Astrocyte of the hippocampus (primary cell): ENCODE measurements at regions not wholly inside any gene's neighbourhood (a gene's known extent, or its start where the extent isn't known, plus 50 kb on each side); places are given as distances from the start of the nearest gene placed in this dataset.
"Not testable (repeated sequence)": the region's sequence is repeated elsewhere in the genome, so short reads cannot be mapped to it uniquely, and the experiment has no call there.

Experiments used
- DNase-seq: peaks from one replicate; pipeline ENCODE4 v3.0.0; 2011; ENCODE audit warnings: low read depth, low spot score

GRCh38 chr3:157857440-157857839 lies 248.8 kb downstream of the SHOX2 start:
- DNase-seq = no peak

DNA sequence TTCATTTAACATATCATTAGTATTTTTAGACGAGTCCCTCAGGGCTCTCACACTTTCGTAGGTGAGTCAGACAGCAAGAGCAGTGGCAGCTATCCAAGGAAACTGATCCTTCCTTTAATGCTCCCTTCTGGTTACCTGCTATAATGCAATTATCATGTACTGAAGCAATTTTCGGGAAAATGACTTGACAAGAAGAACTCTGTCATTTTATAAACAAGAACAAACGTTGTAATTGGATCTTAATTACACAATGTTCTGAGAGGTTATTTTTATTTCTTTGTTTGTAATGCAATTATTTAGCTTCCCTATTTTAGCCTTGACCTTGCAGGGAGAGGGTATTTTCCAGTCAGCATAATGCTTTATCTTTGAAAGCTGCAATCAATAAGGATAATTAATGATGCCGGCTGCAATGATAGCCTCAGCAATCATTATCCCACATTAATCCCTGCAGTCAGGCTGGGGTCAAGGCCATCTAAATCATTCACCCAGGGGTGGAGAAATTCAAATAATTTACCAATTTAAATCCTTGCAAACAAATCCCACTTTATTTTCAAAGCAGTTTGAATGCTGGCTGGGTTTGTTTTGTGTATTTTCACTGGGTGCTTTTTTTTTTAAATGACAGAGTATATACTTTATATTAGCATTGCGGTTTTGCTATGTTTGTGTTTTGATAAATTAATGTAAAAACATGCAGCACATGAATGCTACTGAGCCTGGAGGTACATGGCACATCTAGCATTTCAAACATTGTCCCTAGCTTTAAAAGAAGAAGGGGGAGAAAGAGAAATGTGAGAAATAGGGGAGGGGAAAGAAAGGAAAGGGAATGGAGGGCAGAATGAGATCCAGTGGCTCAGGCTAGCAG lies 249.9 kb downstream of the SHOX2 start:
- no peak for DNase-seq

- DNase-seq = not testable (repeated sequence)
Observed at GRCh38 chr3:157845839-157846238, 260.4 kb downstream of the SHOX2 start.

DNA sequence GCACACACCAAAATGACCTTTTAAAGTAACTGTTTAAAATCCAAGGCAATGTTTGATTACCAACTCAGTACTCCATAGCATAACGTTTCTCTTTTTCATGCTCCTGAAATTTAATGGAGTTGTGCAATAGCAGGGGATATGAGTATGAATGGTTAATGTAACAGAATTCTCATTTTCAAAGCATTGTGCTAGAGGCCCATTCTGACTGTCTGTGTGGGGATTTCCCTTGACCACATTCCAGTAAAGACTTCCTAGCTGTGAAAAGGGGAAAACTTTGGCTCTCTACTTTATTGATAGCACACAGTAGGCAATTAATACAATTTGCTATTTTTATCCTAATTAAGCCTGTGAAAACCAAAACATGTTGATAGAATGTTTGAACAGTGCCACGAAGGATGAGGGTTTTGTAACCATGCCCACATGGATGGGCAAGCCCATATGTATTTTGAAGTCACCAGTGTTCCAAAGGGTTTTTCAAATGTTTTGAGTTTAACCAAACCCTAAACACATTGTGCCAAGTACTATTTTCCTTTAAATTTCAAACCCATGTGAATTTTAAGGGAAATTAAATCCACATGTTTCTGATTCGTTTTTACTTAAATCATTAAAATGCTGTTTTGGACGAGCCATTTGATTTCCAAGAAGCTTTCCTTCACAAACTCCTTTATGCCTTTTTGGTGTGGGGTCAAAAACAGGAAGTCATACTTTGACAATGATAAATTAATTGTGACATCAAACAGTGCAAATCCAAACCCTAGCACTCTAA lies 261.2 kb downstream of the SHOX2 start:
- no peak for DNase-seq

DNA sequence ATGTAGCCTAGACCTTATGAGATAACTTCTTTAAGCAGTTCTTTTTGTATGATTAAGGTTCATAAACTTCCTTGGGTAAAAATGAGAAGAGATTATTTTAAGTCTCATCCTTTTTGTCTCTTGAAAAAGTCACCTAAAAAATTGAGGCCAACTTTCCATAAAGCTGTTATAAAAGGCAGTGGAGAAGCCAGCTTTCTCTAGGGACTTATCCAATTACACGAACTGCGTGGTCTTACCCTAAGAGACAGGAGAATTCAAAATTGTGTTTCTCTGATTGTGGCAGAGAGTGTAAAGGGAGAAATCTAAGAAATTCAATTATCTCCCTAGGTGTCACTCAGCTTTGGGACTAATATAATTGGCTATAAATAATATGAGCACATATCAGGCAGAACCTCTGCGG lies 262.0 kb downstream of the SHOX2 start:
- DNase-seq = no peak

GRCh38 chr3:157841029-157841428 lies 265.2 kb downstream of the SHOX2 start:
- no peak for DNase-seq

DNA sequence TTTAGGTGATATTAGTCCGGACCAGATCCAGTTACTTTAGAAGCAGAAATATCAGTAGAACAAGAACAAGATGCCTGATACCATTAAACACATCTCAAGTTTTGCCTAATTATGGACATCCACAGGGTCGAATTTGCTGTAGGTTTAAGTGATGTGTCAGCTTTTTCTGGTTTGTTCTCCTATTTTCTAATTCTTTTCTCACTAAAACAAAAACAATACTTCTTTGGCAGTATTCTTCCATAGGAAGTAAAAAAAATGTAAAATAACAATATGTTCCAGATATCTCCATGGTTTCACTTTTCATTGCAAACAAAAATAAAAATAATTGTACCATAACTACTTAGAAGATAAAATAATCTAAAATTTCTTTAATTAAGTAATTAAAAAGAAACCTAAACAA lies 265.7 kb downstream of the SHOX2 start:
- no peak for DNase-seq

GRCh38 chr3:157838457-157838856 lies 267.8 kb downstream of the SHOX2 start:
- no peak for DNase-seq

DNA sequence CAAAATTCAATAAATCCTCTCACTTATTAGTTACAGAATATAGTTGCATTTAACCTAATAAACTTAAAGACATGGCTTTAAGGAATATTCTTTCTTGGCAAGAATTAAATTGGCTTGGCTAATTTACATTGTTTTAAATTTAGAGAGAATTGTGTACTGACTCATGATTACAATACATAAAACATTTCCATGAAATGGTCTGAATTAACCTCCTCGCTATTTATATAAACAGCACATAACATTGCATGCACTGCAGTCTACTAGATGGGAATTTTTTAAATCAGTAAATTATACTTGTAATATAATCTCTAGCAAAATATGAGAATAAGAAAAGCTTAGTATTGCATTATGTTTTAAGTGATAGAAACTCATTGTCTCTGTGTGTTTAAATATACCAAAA lies 268.9 kb downstream of the SHOX2 start:
- no peak for DNase-seq

GRCh38 chr3:157836022-157836421 lies 270.2 kb downstream of the SHOX2 start:
- no peak for DNase-seq

DNA sequence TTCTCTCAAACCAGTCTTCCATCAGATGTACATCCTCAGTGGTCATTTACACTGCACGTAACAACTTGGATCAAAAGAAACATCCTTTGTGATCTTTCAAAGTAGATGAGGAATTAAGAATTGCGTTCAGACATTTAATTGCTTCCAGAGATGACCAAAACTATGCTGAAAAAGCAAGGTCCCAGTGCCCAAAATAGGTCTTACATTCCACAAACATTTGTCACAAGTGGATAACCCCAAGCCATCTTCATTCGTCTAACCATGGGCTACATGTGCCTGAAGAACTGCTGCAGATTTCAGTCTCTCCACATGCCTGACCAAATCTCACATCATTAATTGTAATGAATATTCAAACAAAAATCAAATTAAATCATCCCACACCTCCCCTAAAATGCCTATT lies 273.6 kb downstream of the SHOX2 start:
- no peak for DNase-seq

DNA sequence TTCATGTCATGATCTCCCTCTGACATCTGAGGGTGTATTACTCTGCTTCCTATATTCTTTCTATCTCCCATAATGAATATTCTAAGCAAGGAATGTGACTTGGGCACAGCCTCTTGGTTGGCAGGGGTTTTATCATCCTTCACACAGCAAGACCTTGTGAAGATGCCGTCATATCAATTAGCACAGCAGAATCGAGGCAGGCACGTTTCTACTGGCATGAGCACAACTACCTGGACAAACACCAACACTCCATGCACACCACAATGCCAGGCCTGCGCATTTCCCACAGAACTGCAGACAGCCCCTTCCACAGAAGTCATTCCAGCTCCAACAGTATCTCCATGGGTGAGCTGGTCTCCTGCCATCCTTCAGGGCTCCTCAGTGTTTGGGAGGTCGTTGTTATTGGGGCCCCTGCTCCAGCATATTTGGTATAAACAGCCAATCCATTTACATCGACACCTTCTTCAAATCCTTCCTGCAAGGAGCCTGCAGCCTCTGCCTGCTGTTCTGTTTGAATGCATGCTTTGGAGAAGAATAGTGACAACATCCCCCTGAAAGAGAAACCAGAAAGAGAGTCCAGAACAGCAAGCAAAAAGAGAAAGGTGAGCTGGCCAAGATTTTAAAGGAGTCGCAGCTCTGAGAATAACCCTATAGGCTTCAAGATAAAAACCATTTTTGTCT lies 275.5 kb downstream of the SHOX2 start:
- no peak for DNase-seq

GRCh38 chr3:157829786-157830185 lies 276.4 kb downstream of the SHOX2 start:
- no peak for DNase-seq

GRCh38 chr3:157824281-157824680 lies 281.9 kb downstream of the SHOX2 start:
- DNase-seq = no peak

GRCh38 chr3:157823050-157823449 lies 283.2 kb downstream of the SHOX2 start:
- DNase-seq = no peak

GRCh38 chr3:157820157-157820517 lies 286.1 kb downstream of the SHOX2 start:
- no peak for DNase-seq

DNA sequence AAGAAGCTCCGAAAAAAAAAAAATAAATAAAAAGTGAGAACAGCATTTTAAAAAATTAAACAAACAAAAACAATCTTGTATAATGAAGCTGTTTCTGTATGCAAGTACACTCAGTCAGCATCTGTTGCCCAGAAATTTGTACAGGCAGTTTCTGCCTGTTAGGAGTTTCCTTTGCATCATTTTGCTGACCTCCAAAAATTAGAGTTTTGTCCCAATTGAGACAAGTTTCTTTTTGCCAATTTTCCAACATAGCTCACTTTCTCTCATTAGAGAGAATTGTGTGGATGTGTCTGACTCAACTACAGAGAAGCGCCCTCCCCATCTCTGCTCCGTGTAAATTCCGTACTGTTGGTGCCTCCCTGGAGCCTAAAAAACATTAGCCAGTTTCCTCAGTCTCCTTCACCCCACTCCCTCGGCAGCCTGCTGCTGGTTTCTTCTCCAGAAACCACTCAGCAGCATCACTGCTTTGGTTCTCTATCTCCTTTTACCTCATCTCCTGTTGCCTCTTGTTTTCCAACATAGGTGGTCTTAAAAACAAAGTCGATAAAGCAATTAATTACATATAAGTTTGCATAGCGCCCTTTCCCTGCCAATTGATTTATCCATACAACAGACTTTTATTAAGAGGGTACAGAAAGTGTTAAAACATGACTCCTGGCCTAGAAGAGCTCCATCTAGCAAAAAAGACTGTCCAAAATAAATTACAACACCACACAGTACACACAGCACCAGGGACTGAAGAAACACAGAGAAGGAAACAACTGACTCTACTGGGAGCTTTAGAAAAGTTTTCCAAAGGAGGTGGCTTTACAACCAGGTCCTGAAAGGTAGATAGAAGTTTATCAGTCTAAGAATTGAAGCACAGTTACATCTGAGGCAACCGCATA lies 286.7 kb downstream of the SHOX2 start:
- no peak for DNase-seq

DNA sequence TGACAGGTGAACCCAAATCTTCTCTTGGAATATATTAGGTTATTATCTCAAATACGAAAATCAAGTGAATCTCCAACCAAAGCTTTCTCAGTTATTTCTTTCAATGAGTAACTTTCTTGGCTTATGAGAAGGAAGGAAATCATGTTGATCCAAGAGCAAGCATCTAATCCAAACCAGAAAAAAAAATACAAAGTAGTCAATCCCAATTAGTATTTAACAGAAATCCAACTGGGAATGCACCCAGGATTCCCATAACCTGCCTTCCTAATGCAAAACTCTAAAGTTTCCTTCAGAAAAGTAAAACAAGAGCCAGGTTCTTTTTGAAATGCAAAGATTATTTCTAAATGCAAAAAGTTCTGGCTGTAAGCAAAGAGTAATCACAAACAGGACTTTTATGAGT lies 289.3 kb downstream of the SHOX2 start:
- DNase-seq = no peak

DNA sequence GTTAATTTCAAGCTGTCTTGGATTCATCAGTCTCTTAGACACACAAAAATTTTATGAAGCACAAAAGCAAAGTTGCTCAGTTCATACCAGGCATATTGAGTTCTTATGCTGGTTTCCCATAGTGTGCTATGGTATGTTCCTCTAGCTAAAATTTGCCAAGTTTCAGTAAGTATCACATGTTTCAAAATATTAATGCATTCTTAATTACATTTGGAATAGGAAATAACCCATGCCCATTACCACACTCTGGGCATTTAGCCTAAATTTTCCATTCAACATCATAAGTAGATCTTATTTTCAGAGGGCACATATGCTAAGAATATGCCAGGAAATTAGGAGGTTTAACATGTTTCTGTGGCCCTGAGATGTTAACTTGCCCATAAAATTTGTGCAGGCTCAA lies 289.9 kb downstream of the SHOX2 start:
- DNase-seq = no peak

DNA sequence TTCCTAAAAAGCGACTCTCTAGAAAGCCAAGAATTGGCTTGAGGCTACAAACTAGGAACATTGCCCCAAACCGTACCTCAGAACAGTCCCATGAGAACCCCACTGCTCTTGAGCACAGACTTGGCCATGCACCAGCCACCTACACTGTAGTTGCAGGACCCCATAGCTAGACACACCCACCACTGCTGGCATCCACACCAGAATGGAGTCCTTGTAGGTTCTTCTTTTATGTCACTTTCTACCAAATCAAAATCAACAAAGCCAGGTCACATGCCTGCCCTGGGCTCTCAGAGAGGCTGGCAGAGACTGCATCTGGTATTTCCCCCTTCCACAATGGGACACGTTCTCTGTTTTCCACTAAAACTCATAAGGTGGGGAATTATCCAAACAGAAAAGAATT lies 290.5 kb downstream of the SHOX2 start:
- no peak for DNase-seq

DNA sequence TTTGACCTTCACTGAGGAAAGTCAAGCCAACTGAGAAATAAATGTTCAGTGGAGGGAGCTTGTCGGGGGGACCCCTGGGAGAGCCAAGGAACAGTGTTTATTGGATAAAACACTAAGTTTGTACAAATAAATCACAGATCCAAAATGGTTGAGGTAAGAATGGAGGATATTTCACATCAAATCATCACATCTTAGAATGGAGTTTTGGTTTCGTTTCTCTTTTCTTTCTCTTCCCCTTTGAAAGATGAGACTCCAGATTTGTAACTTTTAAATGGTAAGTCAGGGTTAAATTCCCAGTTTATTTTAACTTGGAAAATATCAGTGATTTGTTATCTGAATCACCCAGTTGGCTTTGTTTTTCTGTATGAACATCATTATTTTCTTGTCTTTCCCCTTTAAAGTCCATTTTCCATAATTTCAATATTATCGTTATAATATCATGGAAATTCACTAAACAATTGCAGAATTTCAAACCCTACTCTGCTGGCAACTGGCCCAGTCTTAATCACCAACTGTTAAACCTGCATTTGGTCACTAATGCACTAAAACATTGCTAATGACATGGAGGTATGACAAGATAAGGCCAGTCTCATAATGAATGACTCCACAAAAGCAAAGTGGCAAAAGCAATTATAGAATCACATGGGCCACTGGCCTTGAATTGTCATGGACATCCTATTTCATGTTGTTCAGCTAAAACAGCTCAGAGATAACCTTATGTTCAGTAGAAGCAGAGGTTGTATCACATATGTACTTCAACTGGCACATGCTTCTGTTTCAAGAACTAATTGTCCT lies 295.1 kb downstream of the SHOX2 start:
- DNase-seq = no peak
